HFF-Myc (cell line): ENCODE measurements at regions not wholly inside any gene's neighbourhood (a gene's known extent, or its start where the extent isn't known, plus 50 kb on each side); places are given as distances from the start of the nearest gene placed in this dataset.
"Not testable (repeated sequence)": the region's sequence is repeated elsewhere in the genome, so short reads cannot be mapped to it uniquely, and the experiment has no call there.

Experiments
- DNase-seq: peaks from one replicate; pipeline ENCODE4 v3.0.0-alpha.2; 2011; ENCODE audit warnings: low read depth; ENCODE audit errors: extremely low read depth
- H3K4me3 ChIP-seq: replicated peaks from 2 replicates; pipeline ENCODE4 v1.5.1; 2011; ENCODE audit warnings: low read depth, mild to moderate bottlenecking, control low read depth, low read length
- CTCF ChIP-seq: IDR thresholded peaks from 2 replicates; pipeline ENCODE4 v1.5.1; 2012; ENCODE audit warnings: mild to moderate bottlenecking, low read depth, low read length, control low read depth; ENCODE audit errors: missing control alignments

GRCh38 chr11:34789196-34789834 lies 126.9 kb downstream of the APIP start:
- no peak for DNase-seq
- H3K4me3 ChIP-seq = no peak overlapping the region
- no peak for TF ChIP-seq CTCF

- DNase-seq = no peak
- no peak for TF ChIP-seq CTCF
- H3K4me3 ChIP-seq = no peak overlapping the region
Observed at GRCh38 chr11:34788642-34789041, 127.5 kb downstream of the APIP start.

- no peak overlapping the region for H3K4me3 ChIP-seq
- TF ChIP-seq CTCF = no peak
- DNase-seq = no peak
Observed at GRCh38 chr11:34787895-34788294, 128.3 kb downstream of the APIP start.

GRCh38 chr11:34787348-34787747 lies 128.8 kb downstream of the APIP start:
- H3K4me3 ChIP-seq = no peak overlapping the region
- no peak for TF ChIP-seq CTCF
- no peak for DNase-seq

GRCh38 chr11:34784318-34784841 lies 131.8 kb downstream of the APIP start:
- DNase-seq = no peak
- H3K4me3 ChIP-seq = no peak overlapping the region
- TF ChIP-seq CTCF = no peak

- no peak overlapping the region for H3K4me3 ChIP-seq
- DNase-seq = no peak
- TF ChIP-seq CTCF = no peak
Observed at GRCh38 chr11:34783816-34784317, 132.3 kb downstream of the APIP start.

DNA sequence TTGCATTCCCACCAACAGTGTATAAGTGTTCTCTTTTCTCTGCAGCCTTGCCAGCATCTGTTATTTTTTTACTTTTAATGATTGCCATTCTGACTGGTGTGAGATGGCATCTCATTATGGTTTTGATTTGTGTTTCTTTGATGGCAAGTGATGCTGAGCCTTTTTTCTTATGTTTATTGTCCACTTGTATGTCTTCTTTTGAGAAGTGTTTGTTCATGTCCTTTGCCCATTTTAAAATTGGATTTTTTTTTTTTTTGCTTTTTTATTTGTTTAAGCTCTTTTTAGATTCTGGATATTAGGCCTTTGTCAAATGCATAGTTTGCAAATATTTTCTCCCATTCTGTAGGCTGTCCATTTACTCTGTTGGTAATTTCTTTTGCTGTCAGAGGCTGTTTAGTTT lies 134.4 kb downstream of the APIP start:
- not testable (repeated sequence) for H3K4me3 ChIP-seq, DNase-seq
